Prostate gland (tissue), 1 donor: ENCODE measurements at regions not wholly inside any gene's neighbourhood (a gene's known extent, or its start where the extent isn't known, plus 50 kb on each side); places are given as distances from the start of the nearest gene placed in this dataset.

ENCODE experiments used
- POLR2A ChIP-seq: fragments of 450-650 bp; IDR thresholded peaks from one replicate; pipeline ENCODE4 v1.6.1; 2016; ENCODE audit warnings: antibody characterized with exemption, mild to moderate bottlenecking
- POLR2AphosphoS5 ChIP-seq: sonication (generic); formaldehyde crosslinking; IDR thresholded peaks from one replicate; pipeline ENCODE4 v1.6.1; 2017; ENCODE audit warnings: antibody characterized with exemption

DNA sequence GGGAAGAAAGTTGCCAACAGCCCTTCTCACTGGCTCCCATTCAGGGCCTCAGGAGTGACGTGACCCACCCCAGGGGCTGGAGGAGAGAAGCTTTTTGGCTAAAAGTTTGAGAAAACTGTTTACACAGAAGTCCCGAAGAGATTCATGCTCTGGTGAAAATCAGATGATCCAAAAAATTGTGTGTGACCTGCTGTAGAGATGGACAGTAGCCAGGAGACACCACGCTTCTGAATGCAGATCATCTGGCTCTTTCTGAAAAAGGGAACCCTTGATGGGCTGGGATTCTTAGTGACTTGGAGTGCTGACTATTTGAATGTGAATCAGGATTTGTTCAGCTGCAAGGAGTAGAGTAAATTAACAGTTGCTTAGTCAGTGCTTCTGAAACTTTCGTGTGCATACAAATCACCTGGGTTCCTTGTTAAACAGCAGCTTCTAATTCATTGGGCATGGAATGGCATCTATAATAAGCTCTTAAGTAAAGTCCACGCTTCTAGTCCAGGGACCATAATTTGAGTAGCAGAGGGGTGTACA lies 265.1 kb downstream of the PREX1 start:
- no peak for TF ChIP-seq POLR2AphosphoS5
- no peak for TF ChIP-seq POLR2A
